ENCODE measurements at regions not wholly inside any gene's neighbourhood (a gene's known extent, or its start where the extent isn't known, plus 50 kb on each side); places are given as distances from the start of the nearest gene placed in this dataset.

DNA sequence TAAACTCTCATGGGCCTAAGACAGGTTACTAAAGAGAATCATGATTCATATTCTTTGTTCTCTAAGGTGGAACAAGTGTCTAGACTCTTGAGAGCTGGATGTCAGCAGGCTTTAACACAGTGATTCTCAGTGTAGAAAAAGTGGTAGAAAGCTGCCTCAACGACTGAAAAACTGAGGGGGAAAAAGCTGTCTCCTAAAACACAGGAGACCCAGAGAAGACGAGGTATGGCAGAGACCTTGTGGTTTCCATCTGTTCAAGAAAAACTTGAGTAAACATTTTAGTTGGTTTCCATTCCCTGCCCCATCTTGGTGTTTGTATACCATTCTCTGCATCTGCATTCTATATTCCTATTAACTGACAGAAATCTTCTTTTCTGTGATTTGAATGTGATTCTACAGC is 57.6 kb upstream of the MAP3K7 start:
- TF ChIP-seq, protein P1, sequence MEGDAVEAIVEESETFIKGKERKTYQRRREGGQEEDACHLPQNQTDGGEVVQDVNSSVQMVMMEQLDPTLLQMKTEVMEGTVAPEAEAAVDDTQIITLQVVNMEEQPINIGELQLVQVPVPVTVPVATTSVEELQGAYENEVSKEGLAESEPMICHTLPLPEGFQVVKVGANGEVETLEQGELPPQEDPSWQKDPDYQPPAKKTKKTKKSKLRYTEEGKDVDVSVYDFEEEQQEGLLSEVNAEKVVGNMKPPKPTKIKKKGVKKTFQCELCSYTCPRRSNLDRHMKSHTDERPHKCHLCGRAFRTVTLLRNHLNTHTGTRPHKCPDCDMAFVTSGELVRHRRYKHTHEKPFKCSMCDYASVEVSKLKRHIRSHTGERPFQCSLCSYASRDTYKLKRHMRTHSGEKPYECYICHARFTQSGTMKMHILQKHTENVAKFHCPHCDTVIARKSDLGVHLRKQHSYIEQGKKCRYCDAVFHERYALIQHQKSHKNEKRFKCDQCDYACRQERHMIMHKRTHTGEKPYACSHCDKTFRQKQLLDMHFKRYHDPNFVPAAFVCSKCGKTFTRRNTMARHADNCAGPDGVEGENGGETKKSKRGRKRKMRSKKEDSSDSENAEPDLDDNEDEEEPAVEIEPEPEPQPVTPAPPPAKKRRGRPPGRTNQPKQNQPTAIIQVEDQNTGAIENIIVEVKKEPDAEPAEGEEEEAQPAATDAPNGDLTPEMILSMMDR (conservative IDR thresholded peaks at IDR 0.05; ENCODE audit: low read depth, low read length): no peak
- no peak for TF ChIP-seq EZH2phosphoT487 (IDR thresholded peaks at IDR 0.05; ENCODE audit: borderline replicate concordance, low read length)

Measured in PC-3 (cell line).